Neuron (in vitro differentiated cells): ENCODE measurements at regions not wholly inside any gene's neighbourhood (a gene's known extent, or its start where the extent isn't known, plus 50 kb on each side); places are given as distances from the start of the nearest gene placed in this dataset.

Experiments used
- H2AFZ ChIP-seq: one replicate; pipeline ENCODE4 v1.6.1; 2013; ENCODE audit warnings: low read depth, mild to moderate bottlenecking, inconsistent platforms, low read length, moderate library complexity
- H3K27me3 ChIP-seq: one replicate; pipeline ENCODE4 v1.6.1; 2013; ENCODE audit warnings: low read length; ENCODE audit not compliant: insufficient read depth
- H3K36me3 ChIP-seq: one replicate; pipeline ENCODE4 v1.6.1; 2013; ENCODE audit warnings: low read length; ENCODE audit not compliant: insufficient read depth
- H3K4me1 ChIP-seq: one replicate; pipeline ENCODE4 v1.6.1; 2013; ENCODE audit warnings: low read length; ENCODE audit not compliant: insufficient read depth
- H3K4me3 ChIP-seq: 2 replicates; pipeline ENCODE4 v1.5.1; 2013; ENCODE audit warnings: mild to moderate bottlenecking, low read length, moderate library complexity
- H3K9me3 ChIP-seq: one replicate; pipeline ENCODE4 v1.6.1; 2013; ENCODE audit warnings: low read length

GRCh38 chr2:18406219-18406618, 154.2 kb downstream of the RDH14 start:
- H3K36me3 ChIP-seq = no peaks in the 10 kb centered on the region
- H3K9me3 ChIP-seq = no peaks in the 10 kb centered on the region
- no peak overlapping the region for H2AFZ ChIP-seq
- H3K4me3 ChIP-seq = no peak overlapping the region
- H3K4me1 ChIP-seq = no peaks in the 10 kb centered on the region
- no peaks in the 10 kb centered on the region for H3K27me3 ChIP-seq

- no peak overlapping the region for H2AFZ ChIP-seq
- H3K27me3 ChIP-seq = no peaks in the 10 kb centered on the region
- H3K4me3 ChIP-seq = no peak overlapping the region
- no peaks in the 10 kb centered on the region for H3K9me3 ChIP-seq
- H3K36me3 ChIP-seq = no peaks in the 10 kb centered on the region
- no peaks in the 10 kb centered on the region for H3K4me1 ChIP-seq
Measured at GRCh38 chr2:18404708-18405107, 155.7 kb downstream of the RDH14 start.

GRCh38 chr2:18403921-18404522, 156.4 kb downstream of the RDH14 start:
- no peak overlapping the region for H2AFZ ChIP-seq
- H3K27me3 ChIP-seq = no peaks in the 10 kb centered on the region
- no peaks in the 10 kb centered on the region for H3K9me3 ChIP-seq
- H3K4me3 ChIP-seq = no peak overlapping the region
- H3K36me3 ChIP-seq = no peaks in the 10 kb centered on the region
- no peaks in the 10 kb centered on the region for H3K4me1 ChIP-seq

GRCh38 chr2:18402831-18403230, 157.6 kb downstream of the RDH14 start:
- Histone ChIP-seq H3K4me3 (no peak overlapping the region), H3K4me1 (no peaks in the 10 kb centered on the region), H3K36me3 (no peaks in the 10 kb centered on the region), H3K9me3 (no peaks in the 10 kb centered on the region), H2AFZ (no peak overlapping the region), H3K27me3 (no peaks in the 10 kb centered on the region)

- Histone ChIP-seq H3K36me3 (no peaks in the 10 kb centered on the region), H3K4me1 (no peaks in the 10 kb centered on the region), H3K27me3 (no peaks in the 10 kb centered on the region), H3K9me3 (no peaks in the 10 kb centered on the region), H2AFZ (no peak overlapping the region), H3K4me3 (no peak overlapping the region)
Measured at GRCh38 chr2:18401471-18401870, 159.0 kb downstream of the RDH14 start.

- Histone ChIP-seq H2AFZ (no peak overlapping the region), H3K9me3 (no peaks in the 10 kb centered on the region), H3K4me1 (no peaks in the 10 kb centered on the region), H3K4me3 (no peak overlapping the region), H3K27me3 (no peaks in the 10 kb centered on the region), H3K36me3 (no peaks in the 10 kb centered on the region)
Measured at GRCh38 chr2:18399601-18400000, 160.9 kb downstream of the RDH14 start.

GRCh38 chr2:18398833-18399232, 161.6 kb downstream of the RDH14 start:
- no peaks in the 10 kb centered on the region for H3K27me3 ChIP-seq
- H3K4me1 ChIP-seq = no peaks in the 10 kb centered on the region
- no peak overlapping the region for H3K4me3 ChIP-seq
- H3K36me3 ChIP-seq = no peaks in the 10 kb centered on the region
- no peak overlapping the region for H2AFZ ChIP-seq
- no peaks in the 10 kb centered on the region for H3K9me3 ChIP-seq

- no peak overlapping the region for H2AFZ ChIP-seq
- no peaks in the 10 kb centered on the region for H3K4me1 ChIP-seq
- no peaks in the 10 kb centered on the region for H3K36me3 ChIP-seq
- no peak overlapping the region for H3K4me3 ChIP-seq
- no peaks in the 10 kb centered on the region for H3K9me3 ChIP-seq
- H3K27me3 ChIP-seq = no peaks in the 10 kb centered on the region
Measured at GRCh38 chr2:18396329-18397010, 164.0 kb downstream of the RDH14 start.

GRCh38 chr2:18395555-18395954, 164.9 kb downstream of the RDH14 start:
- H3K4me1 ChIP-seq = no peaks in the 10 kb centered on the region
- H3K27me3 ChIP-seq = no peaks in the 10 kb centered on the region
- H2AFZ ChIP-seq = no peak overlapping the region
- H3K9me3 ChIP-seq = no peaks in the 10 kb centered on the region
- no peak overlapping the region for H3K4me3 ChIP-seq
- no peaks in the 10 kb centered on the region for H3K36me3 ChIP-seq

- no peaks in the 10 kb centered on the region for H3K36me3 ChIP-seq
- H3K9me3 ChIP-seq = no peaks in the 10 kb centered on the region
- H2AFZ ChIP-seq = no peak overlapping the region
- H3K27me3 ChIP-seq = peaks cover 1% of the 10 kb centered on the region
- no peaks in the 10 kb centered on the region for H3K4me1 ChIP-seq
- H3K4me3 ChIP-seq = no peak overlapping the region
Measured at GRCh38 chr2:18387441-18388206, 172.8 kb downstream of the RDH14 start.

GRCh38 chr2:18384242-18384641, 176.2 kb downstream of the RDH14 start:
- H3K9me3 ChIP-seq = no peaks in the 10 kb centered on the region
- H2AFZ ChIP-seq = no peak overlapping the region
- no peaks in the 10 kb centered on the region for H3K36me3 ChIP-seq
- H3K27me3 ChIP-seq = peaks cover 9% of the 10 kb centered on the region
- H3K4me1 ChIP-seq = no peaks in the 10 kb centered on the region
- no peak overlapping the region for H3K4me3 ChIP-seq

- H3K36me3 ChIP-seq = no peaks in the 10 kb centered on the region
- H2AFZ ChIP-seq = no peak overlapping the region
- peaks cover 9% of the 10 kb centered on the region for H3K27me3 ChIP-seq
- no peak overlapping the region for H3K4me3 ChIP-seq
- no peaks in the 10 kb centered on the region for H3K4me1 ChIP-seq
- no peaks in the 10 kb centered on the region for H3K9me3 ChIP-seq
Measured at GRCh38 chr2:18381386-18381785, 179.1 kb downstream of the RDH14 start.

- Histone ChIP-seq H3K4me1 (no peaks in the 10 kb centered on the region), H3K27me3 (peaks cover 9% of the 10 kb centered on the region), H2AFZ (no peak overlapping the region), H3K9me3 (no peaks in the 10 kb centered on the region), H3K4me3 (no peak overlapping the region), H3K36me3 (no peaks in the 10 kb centered on the region)
Measured at GRCh38 chr2:18380321-18380720, 180.1 kb downstream of the RDH14 start.
